ENCODE measurements at regions not wholly inside any gene's neighbourhood (a gene's known extent, or its start where the extent isn't known, plus 50 kb on each side); places are given as distances from the start of the nearest gene placed in this dataset.
"Not testable (repeated sequence)": the region's sequence is repeated elsewhere in the genome, so short reads cannot be mapped to it uniquely, and the experiment has no call there.

- DNase-seq (ENCODE audit: low read depth, low spot score): no peak
These were observed 128.3 kb upstream of the CCNH start for GRCh38 chr5:87541033-87541432.

GRCh38 chr5:87539839-87540238 lies 127.1 kb upstream of the CCNH start:
- no peak for DNase-seq (ENCODE audit: low read depth, low spot score)

GRCh38 chr5:87536365-87536764 lies 123.6 kb upstream of the CCNH start:
- DNase-seq (ENCODE audit: low read depth, low spot score): no peak

- DNase-seq (ENCODE audit: low read depth, low spot score): no peak
These were observed 123.0 kb upstream of the CCNH start for GRCh38 chr5:87535706-87536105.

GRCh38 chr5:87529486-87530076 lies 116.9 kb upstream of the CCNH start:
- DNase-seq (ENCODE audit: low read depth, low spot score): no peak

- DNase-seq (ENCODE audit: low read depth, low spot score): no peak
These were observed 113.4 kb upstream of the CCNH start for GRCh38 chr5:87526131-87526530.

GRCh38 chr5:87524217-87524616 lies 111.5 kb upstream of the CCNH start:
- DNase-seq (ENCODE audit: low read depth, low spot score): no peak

GRCh38 chr5:87511778-87512177 lies 99.0 kb upstream of the CCNH start:
- not testable (repeated sequence) for DNase-seq (ENCODE audit: low read depth, low spot score)

GRCh38 chr5:87503004-87503403 lies 90.3 kb upstream of the CCNH start:
- DNase-seq (ENCODE audit: low read depth, low spot score): no peak

- no peak for DNase-seq (ENCODE audit: low read depth, low spot score)
These were observed 87.0 kb upstream of the CCNH start for GRCh38 chr5:87499478-87500410.

All from activated CD4-positive, CD25-positive, alpha-beta regulatory T cell treated with anti-CD3 and anti-CD28 coated beads, Interleukin-2, amount 50 U/mL, for 16 hours (primary cell).